Nephron (organoid): ENCODE measurements at regions not wholly inside any gene's neighbourhood (a gene's known extent, or its start where the extent isn't known, plus 50 kb on each side); places are given as distances from the start of the nearest gene placed in this dataset.
"Not testable (repeated sequence)": the region's sequence is repeated elsewhere in the genome, so short reads cannot be mapped to it uniquely, and the experiment has no call there.

Experiments used
- H3K27ac Mint-ChIP-seq, 3 experiments: 2 replicates each; pipeline ENCODE4 v1.8.0; 2020; ENCODE audit warnings: mixed read lengths in 3 of 3, mild to moderate bottlenecking in 2 of 3, moderate library complexity in 1 of 3
- H3K27me3 Mint-ChIP-seq: 2 replicates; pipeline ENCODE4 v1.8.0; 2021; ENCODE audit warnings: low read depth, mild to moderate bottlenecking, moderate library complexity, mixed read lengths
- H3K36me3 Mint-ChIP-seq: 2 replicates; pipeline ENCODE4 v1.8.0; 2020; ENCODE audit warnings: low read depth, mixed read lengths
- H3K4me1 Mint-ChIP-seq: 2 replicates; pipeline ENCODE4 v1.8.0; 2020; ENCODE audit warnings: mixed read lengths
- H3K4me3 Mint-ChIP-seq, 3 experiments: 2 replicates each; pipeline ENCODE4 v1.8.0; 2020; ENCODE audit warnings: mild to moderate bottlenecking in 3 of 3, mixed read lengths in 3 of 3, moderate library complexity in 2 of 3
- H3K9me3 Mint-ChIP-seq: 2 replicates; pipeline ENCODE4 v1.8.0; 2020; ENCODE audit warnings: mixed read lengths
- CTCF ChIP-seq, 3 experiments: fragments of 200-600 bp; sonication (generic); IDR thresholded peaks; one replicate each; pipeline ENCODE4 v1.5.0; 2021; ENCODE audit warnings: antibody characterized with exemption in 3 of 3; ENCODE audit not compliant: unreplicated experiment in 3 of 3

DNA sequence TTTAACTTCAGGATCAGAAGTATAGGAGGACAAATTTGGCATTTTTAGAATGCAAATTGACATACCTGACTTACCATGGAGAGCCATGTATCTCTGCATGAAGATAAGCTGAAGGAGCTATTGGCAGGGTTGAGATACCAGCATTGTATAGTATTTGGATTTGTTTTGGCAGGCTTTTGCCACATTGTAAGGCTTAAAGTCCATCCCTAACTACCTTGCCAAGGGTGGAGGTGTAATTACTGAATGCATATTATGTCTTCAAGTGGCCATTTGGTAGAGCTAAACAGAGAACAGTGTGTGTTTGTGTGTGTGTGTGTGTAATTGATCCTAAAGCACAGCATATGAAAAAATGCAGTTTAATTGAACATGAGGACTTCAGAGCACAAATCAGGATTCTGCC, 324.7 kb downstream of the FAM170A start:
- no peak for TF ChIP-seq CTCF (IDR thresholded peaks at IDR 0.05; ENCODE audit: unreplicated experiment in 3 of 3)
- Mint-ChIP-seq H3K27me3 (no peaks in the 10 kb centered on the region), H3K27ac (no peak overlapping the region), H3K4me1 (no peaks in the 10 kb centered on the region), H3K9me3 (peaks cover 4% of the 10 kb centered on the region), H3K36me3 (no peaks in the 10 kb centered on the region), H3K4me3 (no peak overlapping the region)

DNA sequence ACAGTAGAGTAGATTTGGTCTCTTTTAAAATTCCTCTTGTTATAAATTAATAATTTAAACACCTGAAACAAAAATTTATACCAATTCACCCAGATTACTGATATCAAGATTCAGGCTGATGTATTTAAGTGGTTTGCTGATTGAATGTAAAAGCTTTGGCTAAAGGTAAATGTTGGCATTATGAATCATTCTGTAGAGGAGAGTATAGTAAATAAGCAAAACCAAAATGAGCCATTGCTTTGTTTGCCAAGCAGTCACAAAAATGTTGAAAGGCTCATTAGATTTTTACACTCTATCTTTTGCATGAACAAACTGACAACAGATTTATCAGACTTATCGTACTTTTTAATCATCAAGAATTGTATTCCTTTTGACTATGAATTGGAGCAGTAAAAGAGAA, 332.6 kb downstream of the FAM170A start:
- no peak overlapping the region for H3K4me3 Mint-ChIP-seq
- TF ChIP-seq CTCF (IDR thresholded peaks at IDR 0.05; ENCODE audit: unreplicated experiment in 3 of 3), result no peak
- H3K9me3 Mint-ChIP-seq, result peaks cover 6% of the 10 kb centered on the region
- H3K36me3 Mint-ChIP-seq, result no peaks in the 10 kb centered on the region
- H3K27ac Mint-ChIP-seq, result no peak overlapping the region
- no peaks in the 10 kb centered on the region for H3K4me1 Mint-ChIP-seq
- H3K27me3 Mint-ChIP-seq, result no peaks in the 10 kb centered on the region

GRCh38 chr5:119966028-119966427, 336.7 kb downstream of the FAM170A start:
- no peaks in the 10 kb centered on the region for H3K36me3 Mint-ChIP-seq
- no peak overlapping the region for H3K27ac Mint-ChIP-seq
- H3K4me1 Mint-ChIP-seq, result no peaks in the 10 kb centered on the region
- TF ChIP-seq CTCF (IDR thresholded peaks at IDR 0.05; ENCODE audit: unreplicated experiment in 3 of 3), result no peak
- H3K9me3 Mint-ChIP-seq, result peaks cover 6% of the 10 kb centered on the region
- no peak overlapping the region for H3K4me3 Mint-ChIP-seq
- no peaks in the 10 kb centered on the region for H3K27me3 Mint-ChIP-seq

DNA sequence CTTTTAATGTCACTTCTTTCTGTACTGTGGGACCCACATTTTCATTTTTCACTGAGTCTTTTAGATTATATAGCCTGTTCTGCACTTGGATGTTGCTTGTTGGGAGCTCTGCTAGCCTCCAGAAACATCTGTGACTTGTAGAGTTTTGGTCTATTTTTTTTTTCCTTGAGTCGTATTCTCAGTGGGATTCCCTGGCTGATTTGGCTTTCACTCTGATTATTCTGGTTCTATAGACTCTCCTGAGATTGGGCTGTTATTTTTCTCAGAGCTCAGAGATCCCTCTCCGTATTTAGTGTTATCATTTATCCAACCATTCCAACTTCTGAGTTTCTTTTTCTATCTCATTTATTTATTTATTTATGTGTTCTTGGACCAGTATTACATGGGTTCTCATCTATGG, 339.3 kb downstream of the FAM170A start:
- no peaks in the 10 kb centered on the region for H3K36me3 Mint-ChIP-seq
- H3K4me3 Mint-ChIP-seq, result no peak overlapping the region
- no peaks in the 10 kb centered on the region for H3K27me3 Mint-ChIP-seq
- no peaks in the 10 kb centered on the region for H3K4me1 Mint-ChIP-seq
- TF ChIP-seq CTCF (IDR thresholded peaks at IDR 0.05; ENCODE audit: unreplicated experiment in 3 of 3), result no peak
- H3K9me3 Mint-ChIP-seq, result peaks cover 6% of the 10 kb centered on the region
- H3K27ac Mint-ChIP-seq, result no peak overlapping the region

DNA sequence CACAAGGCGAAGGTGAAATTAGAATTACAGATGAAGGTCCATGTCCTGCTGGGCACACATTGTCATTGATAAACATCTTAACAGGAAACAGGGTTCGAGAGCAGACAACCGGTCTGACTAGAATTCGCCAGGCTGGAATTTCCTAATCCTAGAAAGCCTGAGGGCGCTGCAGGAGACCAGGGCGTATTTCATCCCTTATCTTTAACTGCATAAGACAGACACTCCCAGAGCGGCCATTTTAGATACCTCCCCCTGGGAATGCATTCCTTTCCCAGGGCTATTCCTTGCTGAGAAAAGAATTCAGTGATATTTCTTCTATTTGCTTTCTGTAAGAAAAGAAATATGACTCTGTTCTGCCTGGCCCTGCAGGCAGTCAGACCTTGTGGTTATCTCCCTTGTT, 357.7 kb downstream of the FAM170A start:
- H3K36me3 Mint-ChIP-seq, H3K4me3 Mint-ChIP-seq, H3K27me3 Mint-ChIP-seq, H3K4me1 Mint-ChIP-seq, H3K27ac Mint-ChIP-seq: not testable (repeated sequence)
- H3K9me3 Mint-ChIP-seq, result peaks cover 41% of the 10 kb centered on the region

- Mint-ChIP-seq H3K27me3 (no peaks in the 10 kb centered on the region), H3K4me3 (no peak overlapping the region), H3K9me3 (peaks cover 30% of the 10 kb centered on the region), H3K4me1 (no peaks in the 10 kb centered on the region), H3K36me3 (no peaks in the 10 kb centered on the region), H3K27ac (no peak overlapping the region)
- no peak for TF ChIP-seq CTCF (IDR thresholded peaks at IDR 0.05; ENCODE audit: unreplicated experiment in 3 of 3)
These were observed 362.3 kb downstream of the FAM170A start for GRCh38 chr5:119991625-119992024.

DNA sequence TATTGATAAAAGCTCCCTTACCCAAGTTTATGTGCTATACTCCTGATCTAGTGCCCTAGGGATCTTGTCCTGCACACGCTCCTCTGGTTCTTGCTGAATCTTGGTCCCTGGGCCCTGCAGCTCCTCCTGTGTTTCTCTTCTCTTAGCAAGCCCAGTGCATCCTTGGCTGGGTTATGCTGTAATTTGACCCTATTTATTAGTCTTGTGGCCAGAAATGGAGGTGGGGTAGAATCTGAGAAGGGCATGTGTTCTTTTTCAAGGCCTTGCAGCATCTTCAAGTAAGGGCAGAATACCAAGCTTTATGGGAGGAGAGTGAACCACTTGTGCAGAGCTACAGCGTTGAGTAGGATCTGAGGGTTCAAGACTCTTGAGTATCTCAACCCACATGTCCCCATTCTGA, 366.8 kb downstream of the FAM170A start:
- Mint-ChIP-seq H3K4me1 (no peaks in the 10 kb centered on the region), H3K27me3 (no peaks in the 10 kb centered on the region), H3K36me3 (no peaks in the 10 kb centered on the region), H3K27ac (no peak overlapping the region), H3K4me3 (no peak overlapping the region), H3K9me3 (peaks cover 2% of the 10 kb centered on the region)
- TF ChIP-seq CTCF (IDR thresholded peaks at IDR 0.05; ENCODE audit: unreplicated experiment in 3 of 3), result no peak
